ENCODE measurements at regions not wholly inside any gene's neighbourhood (a gene's known extent, or its start where the extent isn't known, plus 50 kb on each side); places are given as distances from the start of the nearest gene placed in this dataset.

DNA sequence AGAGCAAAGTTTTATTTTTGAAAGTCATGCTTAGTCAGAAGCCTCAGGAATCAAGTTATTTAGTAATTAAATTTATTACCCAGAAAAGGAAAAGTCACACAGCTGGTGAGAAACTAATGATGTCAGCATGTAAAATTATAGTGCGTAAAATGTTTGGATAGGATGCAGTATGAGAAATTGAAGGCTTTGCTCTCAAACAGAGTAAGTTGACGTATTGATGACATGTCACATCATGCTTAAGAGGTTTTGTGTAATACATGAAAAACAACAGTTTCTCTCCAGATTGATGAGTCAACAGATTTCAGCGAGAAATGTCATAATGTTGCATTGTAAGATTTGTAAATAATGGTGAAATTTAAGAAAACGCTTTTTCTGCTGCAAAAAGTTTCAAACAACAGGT lies 769.8 kb downstream of the METTL15 start:
- TF ChIP-seq, protein P1, sequence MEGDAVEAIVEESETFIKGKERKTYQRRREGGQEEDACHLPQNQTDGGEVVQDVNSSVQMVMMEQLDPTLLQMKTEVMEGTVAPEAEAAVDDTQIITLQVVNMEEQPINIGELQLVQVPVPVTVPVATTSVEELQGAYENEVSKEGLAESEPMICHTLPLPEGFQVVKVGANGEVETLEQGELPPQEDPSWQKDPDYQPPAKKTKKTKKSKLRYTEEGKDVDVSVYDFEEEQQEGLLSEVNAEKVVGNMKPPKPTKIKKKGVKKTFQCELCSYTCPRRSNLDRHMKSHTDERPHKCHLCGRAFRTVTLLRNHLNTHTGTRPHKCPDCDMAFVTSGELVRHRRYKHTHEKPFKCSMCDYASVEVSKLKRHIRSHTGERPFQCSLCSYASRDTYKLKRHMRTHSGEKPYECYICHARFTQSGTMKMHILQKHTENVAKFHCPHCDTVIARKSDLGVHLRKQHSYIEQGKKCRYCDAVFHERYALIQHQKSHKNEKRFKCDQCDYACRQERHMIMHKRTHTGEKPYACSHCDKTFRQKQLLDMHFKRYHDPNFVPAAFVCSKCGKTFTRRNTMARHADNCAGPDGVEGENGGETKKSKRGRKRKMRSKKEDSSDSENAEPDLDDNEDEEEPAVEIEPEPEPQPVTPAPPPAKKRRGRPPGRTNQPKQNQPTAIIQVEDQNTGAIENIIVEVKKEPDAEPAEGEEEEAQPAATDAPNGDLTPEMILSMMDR (conservative IDR thresholded peaks at IDR 0.05; ENCODE audit: low read length), result no peak
- no peak for TF ChIP-seq EZH2phosphoT487 (IDR thresholded peaks at IDR 0.05; ENCODE audit: borderline replicate concordance)

Measured in Loucy (cell line).